Mesenchymal stem cell (in vitro differentiated cells and primary cell): ENCODE measurements at regions not wholly inside any gene's neighbourhood (a gene's known extent, or its start where the extent isn't known, plus 50 kb on each side); places are given as distances from the start of the nearest gene placed in this dataset.

Experiments
- DNase-seq: peaks from one replicate; pipeline ENCODE4 v3.0.0-alpha.2; 2013
- H2AFZ ChIP-seq: one replicate; pipeline ENCODE4 v1.6.1; 2013; ENCODE audit warnings: low read depth, mild to moderate bottlenecking, control low read depth, inconsistent platforms, low read length, moderate library complexity
- H2AK5ac ChIP-seq: 2 replicates; pipeline ENCODE4 v1.6.1; 2013; ENCODE audit warnings: low read length, moderate library complexity, mild to moderate bottlenecking, inconsistent platforms; ENCODE audit not compliant: severe bottlenecking
- H2BK120ac ChIP-seq: one replicate; pipeline ENCODE4 v1.6.1; 2013; ENCODE audit warnings: low read depth, mild to moderate bottlenecking, inconsistent platforms, low read length, moderate library complexity
- H2BK12ac ChIP-seq, 2 experiments: one replicate each; pipeline ENCODE4 v1.6.1; 2013; ENCODE audit warnings: inconsistent platforms in 2 of 2, low read length in 2 of 2, mild to moderate bottlenecking in 2 of 2, moderate library complexity in 2 of 2, control low read depth in 1 of 2
- H2BK15ac ChIP-seq: one replicate; pipeline ENCODE4 v1.6.1; 2013; ENCODE audit warnings: mild to moderate bottlenecking, low read depth, inconsistent platforms; ENCODE audit not compliant: poor library complexity, severe bottlenecking
- H2BK5ac ChIP-seq: 2 replicates; pipeline ENCODE4 v1.6.1; 2013; ENCODE audit warnings: low read depth, mild to moderate bottlenecking, low read length, control low read depth, inconsistent platforms; ENCODE audit not compliant: poor library complexity, severe bottlenecking
- H3K14ac ChIP-seq, 2 experiments: one replicate each; pipeline ENCODE4 v1.6.1; 2013; ENCODE audit warnings: inconsistent platforms in 2 of 2, low read length in 2 of 2, control low read depth in 1 of 2, mild to moderate bottlenecking in 1 of 2, moderate library complexity in 1 of 2
- H3K18ac ChIP-seq, 2 experiments: one replicate each; pipeline ENCODE4 v1.6.1; 2013; ENCODE audit warnings: inconsistent platforms in 2 of 2, low read length in 2 of 2, control low read depth in 1 of 2, low read depth in 1 of 2, mild to moderate bottlenecking in 1 of 2
- H3K23ac ChIP-seq, 2 experiments: one replicate each; pipeline ENCODE4 v1.6.1; 2013; ENCODE audit warnings: inconsistent platforms in 2 of 2, low read length in 2 of 2, mild to moderate bottlenecking in 2 of 2, moderate library complexity in 2 of 2, control low read depth in 1 of 2
- H3K27ac ChIP-seq: 2 replicates; pipeline ENCODE4 v1.5.1; 2013; ENCODE audit warnings: mild to moderate bottlenecking, moderate library complexity, low read length, control low read depth, inconsistent platforms; ENCODE audit not compliant: poor library complexity, severe bottlenecking
- H3K27me3 ChIP-seq, 2 experiments: 2 replicates each; pipeline versions ENCODE4 v1.6.1 to v1.7.0; 2013; ENCODE audit warnings: low read length in 2 of 2, mild to moderate bottlenecking in 2 of 2, moderate library complexity in 2 of 2, control low read depth in 1 of 2, inconsistent platforms in 1 of 2; ENCODE audit not compliant: control insufficient read depth in 1 of 2, insufficient read depth in 1 of 2
- H3K36me3 ChIP-seq, 2 experiments: 2 replicates each; pipeline versions ENCODE4 v1.6.1 to v1.7.0; 2013; ENCODE audit warnings: low read length in 2 of 2, control low read depth in 1 of 2, inconsistent platforms in 1 of 2, low read depth in 1 of 2, mild to moderate bottlenecking in 1 of 2; ENCODE audit not compliant: insufficient read depth in 2 of 2, control insufficient read depth in 1 of 2
- H3K4ac ChIP-seq, 2 experiments: one replicate each; pipeline ENCODE4 v1.6.1; 2013; ENCODE audit warnings: inconsistent platforms in 2 of 2, low read length in 2 of 2, mild to moderate bottlenecking in 2 of 2, moderate library complexity in 2 of 2, control low read depth in 1 of 2, low read depth in 1 of 2
- H3K4me1 ChIP-seq: 2 replicates; pipeline ENCODE4 v1.6.1; 2013; ENCODE audit warnings: low read depth, low read length, control low read depth; ENCODE audit not compliant: control insufficient read depth, insufficient read depth
- H3K4me2 ChIP-seq: 2 replicates; pipeline ENCODE4 v1.6.1; 2013; ENCODE audit warnings: low read length, mild to moderate bottlenecking, inconsistent platforms; ENCODE audit not compliant: poor library complexity, severe bottlenecking
- H3K4me3 ChIP-seq, 2 experiments: 2 replicates each; pipeline versions ENCODE4 v1.5.1 to v1.7.0; 2013; ENCODE audit warnings: low read length in 2 of 2, mild to moderate bottlenecking in 2 of 2, control low read depth in 1 of 2, low read depth in 1 of 2; ENCODE audit not compliant: insufficient read depth in 1 of 2
- H3K79me1 ChIP-seq: replicated peaks from 2 replicates; pipeline ENCODE4 v1.6.1; 2013; ENCODE audit warnings: mild to moderate bottlenecking, control low read depth, low read length, inconsistent platforms; ENCODE audit not compliant: poor library complexity, severe bottlenecking
- H3K9ac ChIP-seq: 2 replicates; pipeline ENCODE4 v1.7.0; 2013; ENCODE audit warnings: mild to moderate bottlenecking, low read length, moderate library complexity
- H3K9me3 ChIP-seq: 2 replicates; pipeline ENCODE4 v1.7.0; 2013; ENCODE audit warnings: mild to moderate bottlenecking, low read length; ENCODE audit not compliant: control insufficient read depth
- H4K8ac ChIP-seq: one replicate; pipeline ENCODE4 v1.6.1; 2013; ENCODE audit warnings: inconsistent platforms, mild to moderate bottlenecking, low read length, moderate library complexity
- H4K91ac ChIP-seq: one replicate; pipeline ENCODE4 v1.6.1; 2013; ENCODE audit warnings: mild to moderate bottlenecking, low read length, inconsistent platforms
- WGBS: methylation state at CpG from one replicate; pipeline ENCODE4 v1.1.7; 2013; ENCODE audit warnings: mixed read lengths; 5-methylcytosine and 5-hydroxymethylcytosine counted together

DNA sequence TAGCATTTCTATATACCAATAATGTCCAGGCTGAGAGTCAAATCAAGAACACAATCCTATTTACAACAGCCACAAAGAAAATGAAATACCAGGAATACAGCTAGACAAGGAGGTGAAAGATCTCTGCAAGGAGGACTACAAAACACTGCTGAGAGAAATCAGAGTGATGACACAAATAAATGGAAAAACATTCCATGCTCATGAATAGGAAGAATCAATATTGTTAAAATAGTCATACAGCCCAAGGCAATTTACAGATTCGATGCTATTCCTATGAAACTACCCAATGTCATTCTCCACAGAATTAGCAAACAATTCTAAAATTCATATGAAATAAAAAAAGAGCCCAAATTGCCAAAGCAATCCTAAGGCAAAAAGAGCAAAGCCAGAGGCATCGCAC, 116.8 kb upstream of the ZNF32 start:
- Histone ChIP-seq H4K91ac (no peak overlapping the region), H3K9me3 (peaks cover 5% of the 10 kb centered on the region), H2BK5ac (no peak overlapping the region), H3K27ac (no peak overlapping the region), H2AK5ac (no peak overlapping the region), H3K79me1 (no peaks in the 10 kb centered on the region), H4K8ac (no peak overlapping the region), H3K4me3 (no peak overlapping the region), H2AFZ (no peak overlapping the region), H3K18ac (no peak overlapping the region), H3K4ac (no peak overlapping the region), H2BK120ac (no peak overlapping the region), H3K27me3 (no peaks in the 10 kb centered on the region), H2BK12ac (no peak overlapping the region), H3K36me3 (no peaks in the 10 kb centered on the region), H3K14ac (no peak overlapping the region), H3K23ac (no peak overlapping the region), H3K4me2 (no peak overlapping the region), H3K4me1 (peaks cover 1% of the 10 kb centered on the region), H2BK15ac (no peak overlapping the region), H3K9ac (no peak overlapping the region)
- DNase-seq: no peak
- 77% methylated on average over 2 of the region's 2 CpGs for WGBS

DNA sequence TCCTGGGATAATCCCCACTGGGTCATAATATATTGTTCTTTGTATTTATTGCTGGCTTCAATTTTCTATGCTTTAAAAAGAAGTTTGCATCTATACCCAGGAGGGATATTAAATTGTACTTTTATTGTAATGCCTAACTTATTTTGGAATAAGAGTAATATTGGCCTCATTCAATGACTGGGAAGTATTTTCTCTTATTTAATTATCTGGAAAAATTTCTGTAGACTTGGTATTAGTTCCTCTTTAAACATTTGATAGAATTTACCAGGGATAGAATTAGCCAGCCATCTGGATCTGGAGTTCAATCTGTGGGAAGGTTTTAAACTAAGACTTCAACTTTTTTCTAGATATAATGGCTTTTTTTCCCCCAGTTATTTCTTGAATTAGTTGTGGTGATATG, 115.2 kb upstream of the ZNF32 start:
- no peaks in the 10 kb centered on the region for H3K36me3 ChIP-seq
- H3K4ac ChIP-seq: no peak overlapping the region
- no peaks in the 10 kb centered on the region for H3K27me3 ChIP-seq
- no peak overlapping the region for H3K18ac ChIP-seq
- no peaks in the 10 kb centered on the region for H3K79me1 ChIP-seq
- peaks cover 2% of the 10 kb centered on the region for H3K4me1 ChIP-seq
- no peak overlapping the region for H4K91ac ChIP-seq
- H3K27ac ChIP-seq: no peak overlapping the region
- no peak overlapping the region for H2AFZ ChIP-seq
- DNase-seq: no peak
- no peak overlapping the region for H2BK15ac ChIP-seq
- no peak overlapping the region for H3K4me2 ChIP-seq
- no peak overlapping the region for H3K23ac ChIP-seq
- no peak overlapping the region for H2AK5ac ChIP-seq
- H3K4me3 ChIP-seq: no peak overlapping the region
- H3K14ac ChIP-seq: no peak overlapping the region
- H3K9ac ChIP-seq: no peak overlapping the region
- H3K9me3 ChIP-seq: peaks cover 5% of the 10 kb centered on the region
- no peak overlapping the region for H2BK12ac ChIP-seq
- H4K8ac ChIP-seq: no peak overlapping the region
- no peak overlapping the region for H2BK5ac ChIP-seq
- no peak overlapping the region for H2BK120ac ChIP-seq

DNA sequence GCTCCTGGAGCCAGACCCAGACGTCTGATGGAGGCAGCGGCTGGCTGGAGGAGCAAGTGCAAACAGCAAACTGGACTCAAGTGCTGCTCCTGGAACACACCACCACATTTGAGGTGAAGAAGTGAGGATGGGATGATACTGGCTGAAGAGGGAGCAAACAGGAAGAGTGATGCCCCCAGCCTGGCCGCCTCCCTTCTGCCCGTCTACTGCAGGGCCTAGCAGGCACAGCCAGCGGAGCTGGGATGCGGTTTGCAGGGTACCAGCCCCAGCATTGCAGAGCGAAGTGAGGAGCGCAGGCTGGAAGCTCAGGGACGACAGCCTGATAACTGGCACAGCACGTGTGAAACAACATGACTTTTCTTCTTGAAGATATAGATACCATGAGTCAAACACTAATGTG, 111.8 kb upstream of the ZNF32 start:
- H3K9me3 ChIP-seq: no peaks in the 10 kb centered on the region
- no peak overlapping the region for H3K27ac ChIP-seq
- H3K14ac ChIP-seq: no peak overlapping the region
- no peaks in the 10 kb centered on the region for H3K79me1 ChIP-seq
- H3K9ac ChIP-seq: no peak overlapping the region
- H3K4me2 ChIP-seq: no peak overlapping the region
- peaks cover 2% of the 10 kb centered on the region for H3K4me1 ChIP-seq
- peak overlapping the region in 1 of 2 experiments; percentile 72 for H2BK12ac ChIP-seq
- H2BK5ac ChIP-seq: no peak overlapping the region
- no peak overlapping the region for H2BK15ac ChIP-seq
- peak overlapping the region in 1 of 2 experiments; percentile 52 for H3K23ac ChIP-seq
- H4K91ac ChIP-seq: no peak overlapping the region
- no peak overlapping the region for H2AK5ac ChIP-seq
- H2AFZ ChIP-seq: no peak overlapping the region
- DNase-seq: no peak
- H4K8ac ChIP-seq: no peak overlapping the region
- no peak overlapping the region for H3K4me3 ChIP-seq
- H3K27me3 ChIP-seq: no peaks in the 10 kb centered on the region
- no peak overlapping the region for H2BK120ac ChIP-seq
- 89% methylated on average over 10 of the region's 10 CpGs for WGBS
- peak overlapping the region in 1 of 2 experiments; percentile 37 for H3K4ac ChIP-seq
- H3K36me3 ChIP-seq: no peaks in the 10 kb centered on the region
- H3K18ac ChIP-seq: peak overlapping the region in 1 of 2 experiments; percentile 11

DNA sequence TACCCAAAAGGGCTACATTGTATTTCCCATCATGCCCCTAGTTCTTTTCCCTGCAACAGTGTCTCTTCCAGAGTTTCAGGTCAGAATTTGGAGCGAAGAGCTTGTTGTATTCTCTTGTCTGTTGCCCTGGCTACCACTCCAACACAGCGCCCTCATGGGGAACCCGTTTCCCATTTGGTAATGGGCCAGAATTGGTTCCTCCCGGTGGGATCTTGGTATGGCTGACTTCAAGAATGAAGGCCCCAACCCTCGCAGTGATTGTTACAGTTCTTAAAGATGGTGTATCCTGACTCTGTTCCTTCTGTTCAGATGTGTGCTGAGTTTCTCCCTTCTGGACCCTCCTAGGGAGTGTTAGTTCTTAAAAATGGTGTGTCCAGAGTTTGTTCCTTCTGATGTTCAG, 110.5 kb upstream of the ZNF32 start:
- H3K18ac ChIP-seq: no peak overlapping the region
- H3K4ac ChIP-seq: no peak overlapping the region
- no peaks in the 10 kb centered on the region for H3K27me3 ChIP-seq
- H3K27ac ChIP-seq: no peak overlapping the region
- H2AFZ ChIP-seq: no peak overlapping the region
- no peak overlapping the region for H2AK5ac ChIP-seq
- H4K91ac ChIP-seq: no peak overlapping the region
- 84% methylated on average over 5 of the region's 5 CpGs for whole genome bisulfite sequencing
- H3K14ac ChIP-seq: no peak overlapping the region
- H2BK120ac ChIP-seq: no peak overlapping the region
- no peak overlapping the region for H3K4me3 ChIP-seq
- no peaks in the 10 kb centered on the region for H3K36me3 ChIP-seq
- no peaks in the 10 kb centered on the region for H3K9me3 ChIP-seq
- no peak overlapping the region for H3K4me2 ChIP-seq
- no peak overlapping the region for H3K9ac ChIP-seq
- no peak overlapping the region for H2BK15ac ChIP-seq
- no peaks in the 10 kb centered on the region for H3K79me1 ChIP-seq
- H3K23ac ChIP-seq: no peak overlapping the region
- no peak for DNase-seq
- H2BK12ac ChIP-seq: no peak overlapping the region
- peaks cover 2% of the 10 kb centered on the region for H3K4me1 ChIP-seq
- H2BK5ac ChIP-seq: no peak overlapping the region
- no peak overlapping the region for H4K8ac ChIP-seq
